B cell (primary cell): ENCODE measurements at regions not wholly inside any gene's neighbourhood (a gene's known extent, or its start where the extent isn't known, plus 50 kb on each side); places are given as distances from the start of the nearest gene placed in this dataset.

Experiments used
- ATAC-seq: fragments of 200-7000 bp; cut with Tn5 transposase; one replicate; pipeline ENCODE4 v1.10.0; 2021; ENCODE audit warnings: low read depth, mild to moderate bottlenecking, moderate number of reproducible peaks, moderate library complexity
- CTCF ChIA-PET: fragments of 350-600 bp; sonication (Branson Sonifier 250); formaldehyde crosslinking; loops from one replicate; lab custom pipeline; 2021; ENCODE audit warnings: antibody characterized with exemption, inconsistent platforms; lab: Charles Lee
- POLR2A ChIA-PET: fragments of 350-600 bp; sonication (Branson Sonifier 250); formaldehyde crosslinking; loops from one replicate; lab custom pipeline; 2021; ENCODE audit warnings: antibody characterized with exemption; lab: Charles Lee
- DNase-seq: peaks from one replicate; pipeline ENCODE4 v3.0.0; 2013
- H2AFZ ChIP-seq: 2 replicates; pipeline ENCODE4 v1.6.1; 2012; ENCODE audit warnings: mild to moderate bottlenecking, low read depth, low read length; ENCODE audit not compliant: insufficient read depth, poor library complexity, severe bottlenecking
- H3K27ac ChIP-seq, 2 donors: 1 replicate in 1 of 2; 2 replicates in 1 of 2; pipeline ENCODE4 v1.5.1; 2012 to 2013; ENCODE audit warnings: low read length in 2 of 2, mild to moderate bottlenecking in 2 of 2, moderate library complexity in 1 of 2
- H3K27me3 ChIP-seq, 4 experiments: fragments of 200-600 bp in 1 of 4; sonication (generic) in 1 of 4; replicated peaks in 1 of 4; 1 replicate in 2 of 4; 2 replicates in 2 of 4; pipeline versions ENCODE4 v1.6.1 to v1.7.0; 2013 to 2016; ENCODE audit warnings: low read length in 3 of 4, mild to moderate bottlenecking in 2 of 4, mixed read lengths in 1 of 4, moderate library complexity in 1 of 4; ENCODE audit not compliant: insufficient read depth in 4 of 4, control insufficient read depth in 3 of 4; ENCODE audit errors: control extremely low read depth in 1 of 4
- H3K36me3 ChIP-seq, 2 experiments: replicated peaks in 1 of 2; 1 replicate in 1 of 2; 2 replicates in 1 of 2; pipeline versions ENCODE4 v1.6.1 to v1.7.1; 2013; ENCODE audit warnings: low read length in 1 of 2; ENCODE audit not compliant: insufficient read depth in 2 of 2, control insufficient read depth in 1 of 2; ENCODE audit errors: control extremely low read depth in 1 of 2, extremely low read depth in 1 of 2
- H3K4me1 ChIP-seq, 2 donors: fragments of 200-600 bp in 1 of 2; sonication (generic) in 1 of 2; 1 replicate in 1 of 2; 2 replicates in 1 of 2; pipeline versions ENCODE4 v1.5.1 to v1.6.1; 2013 to 2017; ENCODE audit warnings: low read length in 2 of 2; ENCODE audit not compliant: control insufficient read depth in 2 of 2, insufficient read depth in 2 of 2
- H3K4me2 ChIP-seq: replicated peaks from 2 replicates; pipeline ENCODE3; 2012; ENCODE audit warnings: mild to moderate bottlenecking, low read depth, low read length; ENCODE audit not compliant: poor library complexity, severe bottlenecking
- H3K4me3 ChIP-seq, 5 experiments: fragments of 200-600 bp in 1 of 5; sonication (generic) in 1 of 5; 1 replicate in 3 of 5; 2 replicates in 2 of 5; pipeline versions ENCODE4 v1.5.1 to v1.7.0; 2011 to 2016; ENCODE audit warnings: low read length in 4 of 5, mild to moderate bottlenecking in 4 of 5, low read depth in 2 of 5, control low read depth in 1 of 5, moderate library complexity in 1 of 5; ENCODE audit not compliant: insufficient read depth in 1 of 5; ENCODE audit errors: control extremely low read depth in 1 of 5, extremely low read depth in 1 of 5
- H3K79me2 ChIP-seq: fragments of 200-600 bp; sonication (generic); one replicate; pipeline ENCODE4 v1.6.0; 2016; ENCODE audit warnings: low read length; ENCODE audit not compliant: control insufficient read depth, insufficient read depth
- H3K9ac ChIP-seq: fragments of 200-600 bp; sonication (generic); 2 replicates; pipeline ENCODE4 v1.6.1; 2017; ENCODE audit warnings: mild to moderate bottlenecking, low read length, moderate library complexity
- H3K9me3 ChIP-seq, 3 donors: one replicate each; pipeline versions ENCODE4 v1.6.1 to v1.7.1; 2013; ENCODE audit warnings: low read length in 2 of 3; ENCODE audit not compliant: control insufficient read depth in 2 of 3, insufficient read depth in 1 of 3; ENCODE audit errors: control extremely low read depth in 1 of 3
- H4K20me1 ChIP-seq: 2 replicates; pipeline ENCODE4 v1.6.0; 2012; ENCODE audit warnings: mild to moderate bottlenecking, low read length; ENCODE audit not compliant: insufficient read depth, control insufficient read depth, poor library complexity, severe bottlenecking
- H3K27ac Mint-ChIP-seq: one replicate; pipeline ENCODE4 v1.8.0; 2021; ENCODE audit warnings: mixed read lengths
- H3K27me3 Mint-ChIP-seq: one replicate; pipeline ENCODE4 v1.8.0; 2021; ENCODE audit warnings: mixed read lengths
- H3K4me1 Mint-ChIP-seq: one replicate; pipeline ENCODE4 v1.8.0; 2021; ENCODE audit warnings: mixed read lengths
- H3K4me3 Mint-ChIP-seq: one replicate; pipeline ENCODE4 v1.8.0; 2021; ENCODE audit warnings: mixed read lengths
- H3K9me3 Mint-ChIP-seq: one replicate; pipeline ENCODE4 v1.8.0; 2022; ENCODE audit warnings: mixed read lengths; ENCODE audit not compliant: insufficient read depth
- CTCF ChIP-seq: fragments of 200-600 bp; IDR thresholded peaks from one replicate; pipeline ENCODE4 v1.8.0; 2022; ENCODE audit warnings: antibody characterized with exemption, mild to moderate bottlenecking
- EZH2 ChIP-seq: IDR thresholded peaks from 2 replicates; pipeline ENCODE4 v1.6.1; 2012; ENCODE audit warnings: borderline replicate concordance, low read depth, mild to moderate bottlenecking, moderate library complexity, low read length; ENCODE audit not compliant: insufficient read depth, poor library complexity, severe bottlenecking
- WGBS: methylation state at CpG from one replicate; pipeline ENCODE4 v1.1.5; 2013; ENCODE audit warnings: missing lambda C conversion rate; ENCODE audit not compliant: insufficient coverage; 5-methylcytosine and 5-hydroxymethylcytosine counted together
- intact Hi-C: fragments of 100-400 bp; cut with micrococcal nuclease; formaldehyde crosslinking; loops from one replicate; pipeline ENCODE4 v1.10.0; 2022

DNA sequence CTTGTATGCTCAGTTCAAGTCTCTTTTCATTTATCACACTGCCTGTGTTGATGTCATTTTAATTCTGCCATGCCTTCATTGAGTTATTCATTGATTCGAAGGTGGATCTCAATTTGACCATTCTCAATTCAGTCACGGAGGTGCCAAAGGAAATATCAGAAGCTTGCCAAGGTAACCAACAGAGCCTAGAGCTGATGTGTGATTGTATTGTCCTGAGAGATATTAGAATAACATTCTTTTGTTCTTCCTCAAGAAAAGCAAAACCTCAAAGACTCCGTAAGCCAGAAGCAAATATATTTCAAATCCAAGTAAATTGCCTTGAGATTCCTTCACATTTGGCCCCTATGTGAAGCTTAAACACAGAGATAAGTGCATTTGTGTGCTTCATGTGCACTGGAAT is 345.3 kb downstream of the CXCL12 start:
- Histone ChIP-seq H3K27me3 (no peaks in the 10 kb centered on the region), H3K27ac (no peak overlapping the region), H4K20me1 (no peaks in the 10 kb centered on the region), H3K9me3 (peaks cover 0 to 5% (median 0%) of the 10 kb centered on the region in 3 donors), H2AFZ (no peak overlapping the region), H3K9ac (no peak overlapping the region), H3K79me2 (no peaks in the 10 kb centered on the region), H3K4me2 (no peak overlapping the region), H3K4me1 (no peaks in the 10 kb centered on the region), H3K36me3 (no peaks in the 10 kb centered on the region), H3K4me3 (no peak overlapping the region)
- POLR2A ChIA-PET: no interaction called here
- H3K27ac Mint-ChIP-seq: no peak overlapping the region
- intact Hi-C loops: no loop called here
- no peak overlapping the region for H3K4me3 Mint-ChIP-seq
- H3K9me3 Mint-ChIP-seq: peaks cover 6% of the 10 kb centered on the region
- ATAC-seq (no peak), DNase-seq (no peak)
- 100% methylated on average over 1 of the region's 3 CpGs for WGBS
- TF ChIP-seq CTCF (no peak), EZH2 (no peak)
- H3K27me3 Mint-ChIP-seq: no peaks in the 10 kb centered on the region
- CTCF ChIA-PET: no interaction called here
- H3K4me1 Mint-ChIP-seq: no peaks in the 10 kb centered on the region

DNA sequence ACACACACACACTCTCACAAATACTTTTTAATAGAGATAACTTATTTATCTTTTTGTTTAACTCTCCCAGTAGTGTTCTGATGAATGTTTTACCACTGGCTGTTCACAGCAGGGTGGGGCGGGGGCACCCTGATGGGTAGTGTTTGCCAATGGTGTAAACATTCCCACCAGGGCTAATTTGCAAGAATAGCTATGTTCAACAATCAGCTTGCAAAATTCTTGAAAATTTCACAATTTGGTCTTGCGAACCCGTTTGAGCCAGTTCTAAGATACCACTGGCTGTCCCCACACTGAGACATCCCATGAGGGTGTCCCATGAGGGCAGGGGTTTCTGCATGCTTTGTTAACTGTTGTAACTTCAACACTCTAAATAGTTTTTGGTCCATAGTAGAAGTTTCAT is 348.5 kb downstream of the CXCL12 start:
- Histone ChIP-seq H3K4me1 (no peaks in the 10 kb centered on the region), H3K4me2 (no peak overlapping the region), H3K79me2 (no peaks in the 10 kb centered on the region), H3K4me3 (no peak overlapping the region), H4K20me1 (no peaks in the 10 kb centered on the region), H3K36me3 (no peaks in the 10 kb centered on the region), H3K9me3 (no peaks in the 10 kb centered on the region), H3K9ac (no peak overlapping the region), H2AFZ (no peak overlapping the region), H3K27ac (no peak overlapping the region), H3K27me3 (no peaks in the 10 kb centered on the region)
- H3K4me1 Mint-ChIP-seq: no peaks in the 10 kb centered on the region
- WGBS: no CpG with 5 or more reads among the region's 3 CpGs
- H3K9me3 Mint-ChIP-seq: peaks cover 6% of the 10 kb centered on the region
- peaks cover 3% of the 10 kb centered on the region for H3K27me3 Mint-ChIP-seq
- H3K4me3 Mint-ChIP-seq: no peak overlapping the region
- CTCF ChIA-PET: no interaction called here
- intact Hi-C loops: no loop called here
- no peak for TF ChIP-seq EZH2
- no peak for TF ChIP-seq CTCF
- no peak overlapping the region for H3K27ac Mint-ChIP-seq
- DNase-seq: no peak
- no peak for ATAC-seq
- POLR2A ChIA-PET: no interaction called here
